Fibroblast of lung (primary cell): ENCODE measurements at regions not wholly inside any gene's neighbourhood (a gene's known extent, or its start where the extent isn't known, plus 50 kb on each side); places are given as distances from the start of the nearest gene placed in this dataset.

ENCODE experiments used
- CTCF ChIP-seq, 2 donors: IDR thresholded peaks in 1 of 2; conservative IDR thresholded peaks in 1 of 2; 1 replicate in 1 of 2; 2 replicates in 1 of 2; pipeline ENCODE4 v1.5.1; 2011 to 2012; ENCODE audit warnings: low read length in 2 of 2, control low read depth in 1 of 2, inconsistent platforms in 1 of 2, low read depth in 1 of 2, mild to moderate bottlenecking in 1 of 2
- EZH2 ChIP-seq: IDR thresholded peaks from 2 replicates; pipeline ENCODE4 v1.5.1; 2012; ENCODE audit warnings: low read length, control low read depth, mild to moderate bottlenecking; ENCODE audit errors: missing control alignments

- TF ChIP-seq CTCF (conservative IDR thresholded peaks at IDR 0.05 in 1 of 2, IDR thresholded peaks at IDR 0.05 in 1 of 2; ENCODE audit: low read depth in 1 of 2, low read length in 2 of 2) (no peak), EZH2 (no peak)
Observed at GRCh38 chr1:194445244-194445643, 1258.8 kb upstream of the B3GALT2 start.
